ENCODE measurements at regions not wholly inside any gene's neighbourhood (a gene's known extent, or its start where the extent isn't known, plus 50 kb on each side); places are given as distances from the start of the nearest gene placed in this dataset.

- no peaks in the 10 kb centered on the region for H3K27me3 ChIP-seq (ENCODE audit: control insufficient read depth in 5 of 5, insufficient read depth in 4 of 5, low read length in 5 of 5)
- H3K36me3 ChIP-seq (ENCODE audit: control insufficient read depth in 5 of 5, insufficient read depth in 5 of 5, low read length in 5 of 5): no peaks in the 10 kb centered on the region
- no peak overlapping the region for H3K27ac ChIP-seq (ENCODE audit: low read depth, low read length)
- H3K9me3 ChIP-seq (ENCODE audit: control insufficient read depth in 5 of 5, low read length in 5 of 5): no peaks in the 10 kb centered on the region
- peaks cover 0 to 3% (median 0%) of the 10 kb centered on the region in 5 donors for H3K4me1 ChIP-seq (ENCODE audit: control insufficient read depth in 5 of 5, insufficient read depth in 5 of 5, low read length in 5 of 5)
- H3K9ac ChIP-seq (ENCODE audit: low read length in 5 of 5): no peak overlapping the region
- no peak overlapping the region for H3K4me3 ChIP-seq (ENCODE audit: low read depth in 1 of 5, low read length in 5 of 5)
Measured at GRCh38 chr9:111176511-111176910, 138.2 kb upstream of the LPAR1 start.

GRCh38 chr9:111175350-111175749, 137.1 kb upstream of the LPAR1 start:
- Histone ChIP-seq H3K27me3 (ENCODE audit: control insufficient read depth in 5 of 5, insufficient read depth in 4 of 5, low read length in 5 of 5) (no peaks in the 10 kb centered on the region), H3K27ac (ENCODE audit: low read depth, low read length) (no peak overlapping the region), H3K4me3 (ENCODE audit: low read depth in 1 of 5, low read length in 5 of 5) (no peak overlapping the region), H3K4me1 (ENCODE audit: control insufficient read depth in 5 of 5, insufficient read depth in 5 of 5, low read length in 5 of 5) (peaks cover 0 to 3% (median 0%) of the 10 kb centered on the region in 5 donors), H3K36me3 (ENCODE audit: control insufficient read depth in 5 of 5, insufficient read depth in 5 of 5, low read length in 5 of 5) (no peaks in the 10 kb centered on the region), H3K9ac (ENCODE audit: low read length in 5 of 5) (no peak overlapping the region), H3K9me3 (ENCODE audit: control insufficient read depth in 5 of 5, low read length in 5 of 5) (no peaks in the 10 kb centered on the region)

- Histone ChIP-seq H3K36me3 (ENCODE audit: control insufficient read depth in 5 of 5, insufficient read depth in 5 of 5, low read length in 5 of 5) (no peaks in the 10 kb centered on the region), H3K27ac (ENCODE audit: low read depth, low read length) (no peak overlapping the region), H3K9ac (ENCODE audit: low read length in 5 of 5) (no peak overlapping the region), H3K4me3 (ENCODE audit: low read depth in 1 of 5, low read length in 5 of 5) (no peak overlapping the region), H3K4me1 (ENCODE audit: control insufficient read depth in 5 of 5, insufficient read depth in 5 of 5, low read length in 5 of 5) (peaks cover 0 to 20% (median 17%) of the 10 kb centered on the region in 5 donors), H3K9me3 (ENCODE audit: control insufficient read depth in 5 of 5, low read length in 5 of 5) (peaks cover 0 to 11% (median 4%) of the 10 kb centered on the region in 5 donors), H3K27me3 (ENCODE audit: control insufficient read depth in 5 of 5, insufficient read depth in 4 of 5, low read length in 5 of 5) (no peaks in the 10 kb centered on the region)
Measured at GRCh38 chr9:111167341-111167740, 129.1 kb upstream of the LPAR1 start.

GRCh38 chr9:111163716-111164389, 125.6 kb upstream of the LPAR1 start:
- Histone ChIP-seq H3K36me3 (ENCODE audit: control insufficient read depth in 5 of 5, insufficient read depth in 5 of 5, low read length in 5 of 5) (no peaks in the 10 kb centered on the region), H3K4me3 (ENCODE audit: low read depth in 1 of 5, low read length in 5 of 5) (peak overlapping the region in 1 of 5 donors; percentile 47), H3K4me1 (ENCODE audit: control insufficient read depth in 5 of 5, insufficient read depth in 5 of 5, low read length in 5 of 5) (peaks cover 0 to 21% (median 19%) of the 10 kb centered on the region in 5 donors), H3K27me3 (ENCODE audit: control insufficient read depth in 5 of 5, insufficient read depth in 4 of 5, low read length in 5 of 5) (no peaks in the 10 kb centered on the region), H3K27ac (ENCODE audit: low read depth, low read length) (no peak overlapping the region), H3K9me3 (ENCODE audit: control insufficient read depth in 5 of 5, low read length in 5 of 5) (peaks cover 0 to 6% (median 4%) of the 10 kb centered on the region in 5 donors), H3K9ac (ENCODE audit: low read length in 5 of 5) (peak overlapping the region in 1 of 5 donors; percentile 12)

- Histone ChIP-seq H3K4me1 (ENCODE audit: control insufficient read depth in 5 of 5, insufficient read depth in 5 of 5, low read length in 5 of 5) (peaks cover 0 to 21% (median 19%) of the 10 kb centered on the region in 5 donors), H3K9ac (ENCODE audit: low read length in 5 of 5) (no peak overlapping the region), H3K27me3 (ENCODE audit: control insufficient read depth in 5 of 5, insufficient read depth in 4 of 5, low read length in 5 of 5) (no peaks in the 10 kb centered on the region), H3K9me3 (ENCODE audit: control insufficient read depth in 5 of 5, low read length in 5 of 5) (peaks cover 0 to 4% (median 0%) of the 10 kb centered on the region in 5 donors), H3K27ac (ENCODE audit: low read depth, low read length) (no peak overlapping the region), H3K36me3 (ENCODE audit: control insufficient read depth in 5 of 5, insufficient read depth in 5 of 5, low read length in 5 of 5) (no peaks in the 10 kb centered on the region), H3K4me3 (ENCODE audit: low read depth in 1 of 5, low read length in 5 of 5) (no peak overlapping the region)
Measured at GRCh38 chr9:111162026-111162425, 123.8 kb upstream of the LPAR1 start.

- no peak overlapping the region for H3K9ac ChIP-seq (ENCODE audit: low read length in 5 of 5)
- peaks cover 0 to 21% (median 19%) of the 10 kb centered on the region in 5 donors for H3K4me1 ChIP-seq (ENCODE audit: control insufficient read depth in 5 of 5, insufficient read depth in 5 of 5, low read length in 5 of 5)
- H3K27me3 ChIP-seq (ENCODE audit: control insufficient read depth in 5 of 5, insufficient read depth in 4 of 5, low read length in 5 of 5): no peaks in the 10 kb centered on the region
- H3K9me3 ChIP-seq (ENCODE audit: control insufficient read depth in 5 of 5, low read length in 5 of 5): no peaks in the 10 kb centered on the region
- H3K27ac ChIP-seq (ENCODE audit: low read depth, low read length): no peak overlapping the region
- H3K36me3 ChIP-seq (ENCODE audit: control insufficient read depth in 5 of 5, insufficient read depth in 5 of 5, low read length in 5 of 5): no peaks in the 10 kb centered on the region
- H3K4me3 ChIP-seq (ENCODE audit: low read depth in 1 of 5, low read length in 5 of 5): no peak overlapping the region
Measured at GRCh38 chr9:111161015-111161415, 122.7 kb upstream of the LPAR1 start.

- no peaks in the 10 kb centered on the region for H3K36me3 ChIP-seq (ENCODE audit: control insufficient read depth in 5 of 5, insufficient read depth in 5 of 5, low read length in 5 of 5)
- H3K27ac ChIP-seq (ENCODE audit: low read depth, low read length): no peak overlapping the region
Measured at GRCh38 chr9:111158999-111159398, 120.7 kb upstream of the LPAR1 start.

GRCh38 chr9:111158363-111158762, 120.1 kb upstream of the LPAR1 start:
- H3K4me1 ChIP-seq (ENCODE audit: control insufficient read depth in 5 of 5, insufficient read depth in 5 of 5, low read length in 5 of 5): peaks cover 0 to 8% (median 4%) of the 10 kb centered on the region in 5 donors
- H3K4me3 ChIP-seq (ENCODE audit: low read depth in 1 of 5, low read length in 5 of 5): no peak overlapping the region
- H3K36me3 ChIP-seq (ENCODE audit: control insufficient read depth in 5 of 5, insufficient read depth in 5 of 5, low read length in 5 of 5): no peaks in the 10 kb centered on the region
- H3K27ac ChIP-seq (ENCODE audit: low read depth, low read length): no peak overlapping the region
- H3K9me3 ChIP-seq (ENCODE audit: control insufficient read depth in 5 of 5, low read length in 5 of 5): no peaks in the 10 kb centered on the region
- H3K9ac ChIP-seq (ENCODE audit: low read length in 5 of 5): no peak overlapping the region
- no peaks in the 10 kb centered on the region for H3K27me3 ChIP-seq (ENCODE audit: control insufficient read depth in 5 of 5, insufficient read depth in 4 of 5, low read length in 5 of 5)

More at GRCh38 chr9:111158999-111159398, 120.7 kb upstream of the LPAR1 start:
- Histone ChIP-seq H3K9me3 (ENCODE audit: control insufficient read depth in 5 of 5, low read length in 5 of 5) (no peaks in the 10 kb centered on the region), H3K9ac (ENCODE audit: low read length in 5 of 5) (no peak overlapping the region), H3K4me3 (ENCODE audit: low read depth in 1 of 5, low read length in 5 of 5) (no peak overlapping the region), H3K4me1 (ENCODE audit: control insufficient read depth in 5 of 5, insufficient read depth in 5 of 5, low read length in 5 of 5) (peaks cover 0 to 15% (median 11%) of the 10 kb centered on the region in 5 donors), H3K27me3 (ENCODE audit: control insufficient read depth in 5 of 5, insufficient read depth in 4 of 5, low read length in 5 of 5) (no peaks in the 10 kb centered on the region)

- H3K27ac ChIP-seq (ENCODE audit: low read depth, low read length): no peak overlapping the region
- H3K9me3 ChIP-seq (ENCODE audit: control insufficient read depth in 5 of 5, low read length in 5 of 5): no peaks in the 10 kb centered on the region
- H3K4me3 ChIP-seq (ENCODE audit: low read depth in 1 of 5, low read length in 5 of 5): no peak overlapping the region
- H3K36me3 ChIP-seq (ENCODE audit: control insufficient read depth in 5 of 5, insufficient read depth in 5 of 5, low read length in 5 of 5): no peaks in the 10 kb centered on the region
- no peak overlapping the region for H3K9ac ChIP-seq (ENCODE audit: low read length in 5 of 5)
- H3K27me3 ChIP-seq (ENCODE audit: control insufficient read depth in 5 of 5, insufficient read depth in 4 of 5, low read length in 5 of 5): no peaks in the 10 kb centered on the region
- H3K4me1 ChIP-seq (ENCODE audit: control insufficient read depth in 5 of 5, insufficient read depth in 5 of 5, low read length in 5 of 5): peaks cover 1 to 8% (median 2%) of the 10 kb centered on the region in 5 donors
Measured at GRCh38 chr9:111154081-111154562, 115.9 kb upstream of the LPAR1 start.

- Histone ChIP-seq H3K36me3 (ENCODE audit: control insufficient read depth in 5 of 5, insufficient read depth in 5 of 5, low read length in 5 of 5) (no peaks in the 10 kb centered on the region), H3K4me3 (ENCODE audit: low read depth in 1 of 5, low read length in 5 of 5) (no peak overlapping the region), H3K9ac (ENCODE audit: low read length in 5 of 5) (no peak overlapping the region), H3K4me1 (ENCODE audit: control insufficient read depth in 5 of 5, insufficient read depth in 5 of 5, low read length in 5 of 5) (peaks cover 0 to 14% (median 6%) of the 10 kb centered on the region in 5 donors), H3K9me3 (ENCODE audit: control insufficient read depth in 5 of 5, low read length in 5 of 5) (no peaks in the 10 kb centered on the region), H3K27ac (ENCODE audit: low read depth, low read length) (no peak overlapping the region), H3K27me3 (ENCODE audit: control insufficient read depth in 5 of 5, insufficient read depth in 4 of 5, low read length in 5 of 5) (no peaks in the 10 kb centered on the region)
Measured at GRCh38 chr9:111152614-111153406, 114.5 kb upstream of the LPAR1 start.

Measured in subcutaneous abdominal adipose tissue (tissue), 5 donors.